ENCODE measurements at regions not wholly inside any gene's neighbourhood (a gene's known extent, or its start where the extent isn't known, plus 50 kb on each side); places are given as distances from the start of the nearest gene placed in this dataset.

- H3K4me1 ChIP-seq (ENCODE audit: low read depth, poor library complexity, severe bottlenecking) = no peaks in the 10 kb centered on the region
- H3K79me2 ChIP-seq (ENCODE audit: insufficient read depth, low read depth) = no peaks in the 10 kb centered on the region
- no peak overlapping the region for H2AFZ ChIP-seq (ENCODE audit: low read depth)
- H3K4me2 ChIP-seq = no peak overlapping the region
- no peak overlapping the region for H3K4me3 ChIP-seq (IDR thresholded peaks at IDR 0.05; ENCODE audit: insufficient read depth, low read depth, low read length)
- no peak for TF ChIP-seq CTCF (conservative IDR thresholded peaks at IDR 0.05; ENCODE audit: low read depth, low read length)
- no peak overlapping the region for H3K27ac ChIP-seq
- no peaks in the 10 kb centered on the region for H3K36me3 ChIP-seq (ENCODE audit: insufficient read depth)
- H3K9ac ChIP-seq = no peak overlapping the region
- peaks cover 84% of the 10 kb centered on the region for H3K27me3 ChIP-seq (ENCODE audit: insufficient read depth, low read depth)
- no peaks in the 10 kb centered on the region for H4K20me1 ChIP-seq (ENCODE audit: insufficient read depth)
Observed at GRCh38 chr17:83161298-83162034, 82.1 kb downstream of the METRNL start.

GRCh38 chr17:83162035-83162745 is 82.8 kb downstream of the METRNL start:
- Histone ChIP-seq H3K9ac (no peak overlapping the region), H3K27me3 (ENCODE audit: insufficient read depth, low read depth) (peaks cover 77% of the 10 kb centered on the region), H3K4me2 (no peak overlapping the region), H3K4me1 (ENCODE audit: low read depth, poor library complexity, severe bottlenecking) (no peaks in the 10 kb centered on the region), H3K79me2 (ENCODE audit: insufficient read depth, low read depth) (no peaks in the 10 kb centered on the region), H3K4me3 (IDR thresholded peaks at IDR 0.05; ENCODE audit: insufficient read depth, low read depth, low read length) (no peak overlapping the region), H2AFZ (ENCODE audit: low read depth) (no peak overlapping the region), H4K20me1 (ENCODE audit: insufficient read depth) (no peaks in the 10 kb centered on the region), H3K36me3 (ENCODE audit: insufficient read depth) (no peaks in the 10 kb centered on the region), H3K27ac (no peak overlapping the region)
- no peak for TF ChIP-seq CTCF (conservative IDR thresholded peaks at IDR 0.05; ENCODE audit: low read depth, low read length)

DNA sequence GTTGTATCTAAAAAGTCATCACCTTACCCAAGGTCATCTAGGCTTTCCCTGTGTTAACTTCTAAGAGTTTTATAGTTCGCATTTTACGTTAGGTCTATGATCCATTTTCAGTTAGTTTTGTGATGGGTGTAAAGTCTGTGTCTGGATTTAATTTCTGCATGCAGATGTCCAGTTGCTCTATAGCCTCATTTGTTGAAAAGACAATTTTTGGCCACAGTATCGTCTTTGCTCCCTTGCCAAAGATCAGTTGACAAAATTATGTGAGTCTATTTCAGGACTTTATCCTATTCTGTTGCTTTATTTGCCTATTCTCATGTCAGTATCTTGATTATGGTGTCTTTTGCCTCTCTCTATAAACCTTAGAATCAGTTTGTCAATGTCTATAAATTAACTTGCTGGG is 85.1 kb downstream of the METRNL start:
- no peak overlapping the region for H3K4me3 ChIP-seq (IDR thresholded peaks at IDR 0.05; ENCODE audit: insufficient read depth, low read depth, low read length)
- no peak overlapping the region for H3K4me2 ChIP-seq
- no peak overlapping the region for H3K9ac ChIP-seq
- TF ChIP-seq CTCF (conservative IDR thresholded peaks at IDR 0.05; ENCODE audit: low read depth, low read length) = no peak
- H2AFZ ChIP-seq (ENCODE audit: low read depth) = no peak overlapping the region
- no peaks in the 10 kb centered on the region for H3K4me1 ChIP-seq (ENCODE audit: low read depth, poor library complexity, severe bottlenecking)
- H4K20me1 ChIP-seq (ENCODE audit: insufficient read depth) = no peaks in the 10 kb centered on the region
- no peaks in the 10 kb centered on the region for H3K36me3 ChIP-seq (ENCODE audit: insufficient read depth)
- H3K27ac ChIP-seq = no peak overlapping the region
- H3K79me2 ChIP-seq (ENCODE audit: insufficient read depth, low read depth) = no peaks in the 10 kb centered on the region
- peaks cover 67% of the 10 kb centered on the region for H3K27me3 ChIP-seq (ENCODE audit: insufficient read depth, low read depth)

DNA sequence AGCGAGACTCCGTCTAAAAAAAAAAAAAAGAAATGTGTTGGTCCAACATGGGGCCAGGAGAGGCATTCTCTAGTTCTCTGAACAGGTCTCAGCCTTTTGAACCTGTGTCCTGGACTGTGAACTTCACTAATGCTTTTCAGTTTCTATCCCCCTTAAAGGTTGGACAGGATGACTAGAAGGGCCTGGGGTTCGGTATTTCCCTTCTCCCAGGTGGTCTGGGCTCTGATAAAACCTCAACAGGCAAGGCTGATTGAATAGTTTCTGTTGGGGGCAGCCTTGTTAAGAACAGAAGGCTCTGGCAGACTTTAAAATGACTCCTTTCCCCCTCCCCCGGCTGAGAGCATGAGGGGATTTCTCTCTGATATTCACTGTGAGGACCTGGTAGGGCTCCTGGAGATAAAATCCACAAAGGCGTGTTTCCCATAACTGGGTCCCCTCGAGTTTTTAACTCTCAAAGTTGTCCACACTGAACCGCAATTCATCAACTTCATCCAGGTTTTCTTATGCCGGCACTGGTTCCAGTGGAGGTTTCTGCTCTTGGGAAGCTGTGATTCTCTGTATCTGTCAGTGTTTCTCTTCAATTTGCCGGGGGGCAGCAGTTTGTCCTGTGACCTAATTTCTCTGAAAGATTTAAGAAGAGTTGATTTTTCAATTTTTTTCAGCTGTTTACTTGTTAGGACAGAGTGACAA is 91.3 kb downstream of the METRNL start:
- peaks cover 46% of the 10 kb centered on the region for H3K27me3 ChIP-seq (ENCODE audit: insufficient read depth, low read depth)
- no peak overlapping the region for H3K4me2 ChIP-seq
- H4K20me1 ChIP-seq (ENCODE audit: insufficient read depth) = no peaks in the 10 kb centered on the region
- no peak overlapping the region for H3K9ac ChIP-seq
- H3K79me2 ChIP-seq (ENCODE audit: insufficient read depth, low read depth) = no peaks in the 10 kb centered on the region
- H3K4me1 ChIP-seq (ENCODE audit: low read depth, poor library complexity, severe bottlenecking) = no peaks in the 10 kb centered on the region
- TF ChIP-seq CTCF (conservative IDR thresholded peaks at IDR 0.05; ENCODE audit: low read depth, low read length) = no peak
- H3K4me3 ChIP-seq (IDR thresholded peaks at IDR 0.05; ENCODE audit: insufficient read depth, low read depth, low read length) = no peak overlapping the region
- no peaks in the 10 kb centered on the region for H3K36me3 ChIP-seq (ENCODE audit: insufficient read depth)
- H3K27ac ChIP-seq = no peak overlapping the region
- H2AFZ ChIP-seq (ENCODE audit: low read depth) = no peak overlapping the region
